Nephron progenitor cell (in vitro differentiated cells): ENCODE measurements at regions not wholly inside any gene's neighbourhood (a gene's known extent, or its start where the extent isn't known, plus 50 kb on each side); places are given as distances from the start of the nearest gene placed in this dataset.

Source experiments
- DNase-seq: peaks from one replicate; pipeline ENCODE4 v3.0.0; 2021
- H3K27ac Mint-ChIP-seq: 2 replicates; pipeline ENCODE4 v1.8.0; 2021; ENCODE audit warnings: mild to moderate bottlenecking, moderate library complexity, mixed read lengths
- H3K27me3 Mint-ChIP-seq: 2 replicates; pipeline ENCODE4 v1.8.0; 2021; ENCODE audit warnings: mild to moderate bottlenecking, low read depth, mixed read lengths; ENCODE audit not compliant: poor library complexity
- H3K36me3 Mint-ChIP-seq: 2 replicates; pipeline ENCODE4 v1.8.0; 2021; ENCODE audit warnings: low read depth, mixed read lengths
- H3K4me1 Mint-ChIP-seq: 2 replicates; pipeline ENCODE4 v1.8.0; 2021; ENCODE audit warnings: mixed read lengths
- H3K4me3 Mint-ChIP-seq: 2 replicates; pipeline ENCODE4 v1.8.0; 2021; ENCODE audit warnings: mild to moderate bottlenecking, moderate library complexity, mixed read lengths
- H3K9me3 Mint-ChIP-seq: 2 replicates; pipeline ENCODE4 v1.8.0; 2021; ENCODE audit warnings: mild to moderate bottlenecking, moderate library complexity, mixed read lengths
- TF ChIP-seq, protein P1 (sequence below): fragments of 200-600 bp; sonication (generic); IDR thresholded peaks from 2 replicates; pipeline ENCODE4 v1.5.0; 2021; ENCODE audit warnings: antibody characterized with exemption

- TF ChIP-seq, protein P1, sequence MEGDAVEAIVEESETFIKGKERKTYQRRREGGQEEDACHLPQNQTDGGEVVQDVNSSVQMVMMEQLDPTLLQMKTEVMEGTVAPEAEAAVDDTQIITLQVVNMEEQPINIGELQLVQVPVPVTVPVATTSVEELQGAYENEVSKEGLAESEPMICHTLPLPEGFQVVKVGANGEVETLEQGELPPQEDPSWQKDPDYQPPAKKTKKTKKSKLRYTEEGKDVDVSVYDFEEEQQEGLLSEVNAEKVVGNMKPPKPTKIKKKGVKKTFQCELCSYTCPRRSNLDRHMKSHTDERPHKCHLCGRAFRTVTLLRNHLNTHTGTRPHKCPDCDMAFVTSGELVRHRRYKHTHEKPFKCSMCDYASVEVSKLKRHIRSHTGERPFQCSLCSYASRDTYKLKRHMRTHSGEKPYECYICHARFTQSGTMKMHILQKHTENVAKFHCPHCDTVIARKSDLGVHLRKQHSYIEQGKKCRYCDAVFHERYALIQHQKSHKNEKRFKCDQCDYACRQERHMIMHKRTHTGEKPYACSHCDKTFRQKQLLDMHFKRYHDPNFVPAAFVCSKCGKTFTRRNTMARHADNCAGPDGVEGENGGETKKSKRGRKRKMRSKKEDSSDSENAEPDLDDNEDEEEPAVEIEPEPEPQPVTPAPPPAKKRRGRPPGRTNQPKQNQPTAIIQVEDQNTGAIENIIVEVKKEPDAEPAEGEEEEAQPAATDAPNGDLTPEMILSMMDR = no peak
- no peak overlapping the region for H3K27ac Mint-ChIP-seq
- no peaks in the 10 kb centered on the region for H3K36me3 Mint-ChIP-seq
- no peaks in the 10 kb centered on the region for H3K9me3 Mint-ChIP-seq
- no peak overlapping the region for H3K4me3 Mint-ChIP-seq
- peaks cover 6% of the 10 kb centered on the region for H3K4me1 Mint-ChIP-seq
- no peak for DNase-seq
- peaks cover 3% of the 10 kb centered on the region for H3K27me3 Mint-ChIP-seq
These were observed 541.5 kb downstream of the CD83 start for GRCh38 chr6:14658886-14659561.

GRCh38 chr6:14659841-14660240 lies 542.3 kb downstream of the CD83 start:
- Mint-ChIP-seq H3K9me3 (no peaks in the 10 kb centered on the region), H3K4me1 (peaks cover 14% of the 10 kb centered on the region), H3K36me3 (no peaks in the 10 kb centered on the region), H3K27me3 (peaks cover 3% of the 10 kb centered on the region), H3K27ac (no peak overlapping the region), H3K4me3 (no peak overlapping the region)
- TF ChIP-seq, protein P1 = no peak
- DNase-seq = no peak

- TF ChIP-seq, protein P1 = no peak
- peaks cover 3% of the 10 kb centered on the region for H3K27me3 Mint-ChIP-seq
- peaks cover 15% of the 10 kb centered on the region for H3K4me1 Mint-ChIP-seq
- no peaks in the 10 kb centered on the region for H3K36me3 Mint-ChIP-seq
- H3K27ac Mint-ChIP-seq = no peak overlapping the region
- H3K9me3 Mint-ChIP-seq = no peaks in the 10 kb centered on the region
- H3K4me3 Mint-ChIP-seq = no peak overlapping the region
- DNase-seq = no peak
These were observed 543.4 kb downstream of the CD83 start for GRCh38 chr6:14660806-14661579.

- Mint-ChIP-seq H3K27ac (no peak overlapping the region), H3K36me3 (no peaks in the 10 kb centered on the region), H3K4me3 (no peak overlapping the region), H3K4me1 (peaks cover 19% of the 10 kb centered on the region), H3K27me3 (peaks cover 3% of the 10 kb centered on the region), H3K9me3 (no peaks in the 10 kb centered on the region)
- no peak for DNase-seq
- TF ChIP-seq, protein P1 = no peak
These were observed 544.1 kb downstream of the CD83 start for GRCh38 chr6:14661691-14662090.

- no peak for DNase-seq
- no peaks in the 10 kb centered on the region for H3K9me3 Mint-ChIP-seq
- H3K27me3 Mint-ChIP-seq = peaks cover 3% of the 10 kb centered on the region
- no peak overlapping the region for H3K4me3 Mint-ChIP-seq
- TF ChIP-seq, protein P1 = no peak
- no peaks in the 10 kb centered on the region for H3K36me3 Mint-ChIP-seq
- H3K4me1 Mint-ChIP-seq = peaks cover 19% of the 10 kb centered on the region
- H3K27ac Mint-ChIP-seq = no peak overlapping the region
These were observed 546.6 kb downstream of the CD83 start for GRCh38 chr6:14664112-14664601.
